Large intestine (tissue), 3 donors: ENCODE measurements at regions not wholly inside any gene's neighbourhood (a gene's known extent, or its start where the extent isn't known, plus 50 kb on each side); places are given as distances from the start of the nearest gene placed in this dataset.

Experiments used
- DNase-seq, 2 donors: peaks; one replicate each; pipeline versions ENCODE4 v3.0.0 to v3.0.0-alpha.2; 2013
- H3K27ac ChIP-seq: one replicate; pipeline ENCODE4 v1.5.1; 2013; ENCODE audit warnings: low read length
- H3K27me3 ChIP-seq: 2 replicates; pipeline ENCODE4 v1.6.1; 2013; ENCODE audit warnings: low read length; ENCODE audit not compliant: control insufficient read depth, insufficient read depth
- H3K36me3 ChIP-seq: 2 replicates; pipeline ENCODE4 v1.6.1; 2013; ENCODE audit warnings: low read length; ENCODE audit not compliant: control insufficient read depth, insufficient read depth
- H3K4me1 ChIP-seq: one replicate; pipeline ENCODE4 v1.6.1; 2013; ENCODE audit warnings: low read length; ENCODE audit not compliant: control insufficient read depth, insufficient read depth
- H3K4me3 ChIP-seq: one replicate; pipeline ENCODE4 v1.5.1; 2013; ENCODE audit warnings: low read length
- H3K9me3 ChIP-seq: one replicate; pipeline ENCODE4 v1.6.1; 2013; ENCODE audit warnings: mild to moderate bottlenecking, low read depth, low read length, moderate library complexity; ENCODE audit not compliant: control insufficient read depth
- WGBS: methylation state at CpG from one replicate; pipeline ENCODE4 v1.1.5; 2013; ENCODE audit warnings: low lambda C conversion rate; ENCODE audit not compliant: insufficient coverage; 5-methylcytosine and 5-hydroxymethylcytosine counted together

DNA sequence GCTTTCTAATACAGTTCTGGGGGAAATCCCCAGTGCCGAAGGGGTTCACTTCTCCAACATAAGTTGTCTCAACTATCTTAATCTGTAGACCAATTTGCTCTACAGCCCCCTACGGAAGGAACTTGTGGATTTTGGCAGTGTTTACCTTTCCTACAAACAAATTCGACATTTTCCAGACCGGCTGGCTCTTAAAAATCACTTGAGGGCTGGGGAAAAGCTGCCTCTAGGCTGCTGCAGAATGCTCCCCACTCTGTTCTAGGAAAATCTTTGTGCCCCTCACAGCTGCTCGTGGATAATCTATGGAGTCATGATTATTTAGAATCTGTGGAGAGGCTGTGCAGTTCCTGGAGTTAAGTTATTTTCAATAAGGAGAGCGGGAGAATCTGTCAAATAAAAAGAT is 474.6 kb upstream of the FZD8 start:
- no peak overlapping the region for H3K4me3 ChIP-seq
- no peaks in the 10 kb centered on the region for H3K4me1 ChIP-seq
- peak; percentile 11 to 13 for DNase-seq
- H3K27me3 ChIP-seq = no peaks in the 10 kb centered on the region
- H3K9me3 ChIP-seq = no peaks in the 10 kb centered on the region
- no CpG with 5 or more reads among the region's 6 CpGs for WGBS
- no peak overlapping the region for H3K27ac ChIP-seq
- no peaks in the 10 kb centered on the region for H3K36me3 ChIP-seq

DNA sequence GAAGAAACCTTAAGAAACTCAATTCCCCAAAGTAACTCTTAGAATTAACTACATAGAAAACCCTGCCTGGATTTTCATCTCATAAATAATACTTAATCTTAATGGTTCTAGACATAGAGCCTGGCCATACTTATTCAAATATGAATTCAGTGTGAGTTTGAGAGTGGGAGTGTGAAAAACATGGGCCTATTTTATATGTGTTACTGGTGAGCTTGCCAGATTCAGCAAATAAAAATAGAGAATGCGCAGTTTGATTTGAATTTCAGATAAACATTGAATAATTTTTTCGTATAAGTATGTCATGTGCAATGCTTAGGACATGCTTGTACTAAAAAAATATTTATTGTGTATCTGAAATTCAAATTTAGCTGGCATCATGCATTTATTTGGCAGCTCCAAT is 473.9 kb upstream of the FZD8 start:
- H3K27ac ChIP-seq = no peak overlapping the region
- DNase-seq = no peak
- H3K4me1 ChIP-seq = no peaks in the 10 kb centered on the region
- H3K36me3 ChIP-seq = no peaks in the 10 kb centered on the region
- no peaks in the 10 kb centered on the region for H3K27me3 ChIP-seq
- H3K9me3 ChIP-seq = no peaks in the 10 kb centered on the region
- no peak overlapping the region for H3K4me3 ChIP-seq
- 100% methylated on average over 1 of the region's 2 CpGs for WGBS

DNA sequence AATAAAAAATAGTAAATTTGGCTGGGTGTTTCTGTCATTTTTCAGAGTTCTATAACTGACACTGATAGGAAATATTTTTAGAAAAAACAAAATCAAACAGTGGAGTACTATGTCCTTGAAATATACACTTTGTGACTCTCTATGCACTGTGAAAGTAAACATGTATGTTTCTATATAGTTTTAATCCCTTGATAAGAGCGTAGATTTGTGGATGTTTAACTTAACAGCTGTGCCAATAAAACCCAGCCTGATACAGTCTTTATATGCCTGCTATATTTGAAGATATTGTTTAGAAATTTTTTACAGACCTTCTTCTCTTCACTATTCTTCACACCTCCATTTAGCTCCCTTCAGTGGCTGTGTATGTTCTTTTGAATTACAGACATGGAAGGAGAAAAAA is 473.3 kb upstream of the FZD8 start:
- no CpG with 5 or more reads among the region's 1 CpG for WGBS

DNA sequence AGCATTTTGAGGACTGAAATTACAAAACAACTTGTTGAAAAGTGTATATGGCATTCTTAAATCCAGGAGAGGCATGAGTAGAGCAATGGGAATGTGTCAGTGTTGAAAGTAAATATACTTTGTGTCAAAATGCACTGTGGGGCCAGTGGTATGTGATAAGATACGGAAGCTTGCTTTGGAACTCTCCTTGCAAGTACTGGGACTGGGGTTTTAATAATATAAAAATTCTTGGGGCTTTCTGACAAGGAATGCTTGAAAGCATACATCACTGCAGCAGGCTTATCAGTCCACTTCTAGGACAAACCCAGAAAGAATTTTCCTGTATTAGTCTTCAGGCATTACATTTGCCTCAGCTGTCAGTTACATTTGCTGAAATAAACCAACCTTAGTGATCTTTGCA is 472.8 kb upstream of the FZD8 start:
- H3K27ac ChIP-seq = no peak overlapping the region
- no peaks in the 10 kb centered on the region for H3K4me1 ChIP-seq
- DNase-seq = no peak
- no peaks in the 10 kb centered on the region for H3K9me3 ChIP-seq
- no peaks in the 10 kb centered on the region for H3K27me3 ChIP-seq
- no peak overlapping the region for H3K4me3 ChIP-seq
- WGBS = no CpG with 5 or more reads among the region's 1 CpG
- no peaks in the 10 kb centered on the region for H3K36me3 ChIP-seq

More for the DNA sequence above, 473.3 kb upstream of the FZD8 start:
- H3K4me1 ChIP-seq = no peaks in the 10 kb centered on the region
- no peak overlapping the region for H3K27ac ChIP-seq
- H3K9me3 ChIP-seq = no peaks in the 10 kb centered on the region
- H3K4me3 ChIP-seq = no peak overlapping the region
- H3K27me3 ChIP-seq = no peaks in the 10 kb centered on the region
- DNase-seq = no peak
- no peaks in the 10 kb centered on the region for H3K36me3 ChIP-seq

DNA sequence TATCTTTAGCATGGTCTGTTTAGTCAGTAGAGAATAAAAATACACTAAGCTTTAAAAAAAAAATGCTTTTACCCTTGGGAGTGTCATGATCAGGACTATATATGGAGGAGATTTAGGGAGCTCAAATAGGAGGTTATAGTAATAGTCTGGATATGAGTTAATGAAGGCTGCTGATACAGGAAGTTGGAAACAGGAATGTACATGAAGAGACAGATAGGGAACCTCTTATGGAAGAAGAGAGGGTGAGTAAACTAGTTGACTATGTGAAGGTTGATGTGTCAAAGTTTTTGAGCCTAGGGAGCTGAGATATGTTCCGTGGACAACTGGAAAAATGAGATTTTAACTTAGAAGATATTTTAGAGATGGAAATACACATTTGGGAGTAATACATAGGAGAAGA is 472.0 kb upstream of the FZD8 start:
- H3K27ac ChIP-seq = no peak overlapping the region
- 100% methylated on average over 1 of the region's 1 CpG for WGBS
- no peaks in the 10 kb centered on the region for H3K36me3 ChIP-seq
- no peak overlapping the region for H3K4me3 ChIP-seq
- H3K27me3 ChIP-seq = no peaks in the 10 kb centered on the region
- H3K4me1 ChIP-seq = no peaks in the 10 kb centered on the region
- DNase-seq = no peak
- no peaks in the 10 kb centered on the region for H3K9me3 ChIP-seq

DNA sequence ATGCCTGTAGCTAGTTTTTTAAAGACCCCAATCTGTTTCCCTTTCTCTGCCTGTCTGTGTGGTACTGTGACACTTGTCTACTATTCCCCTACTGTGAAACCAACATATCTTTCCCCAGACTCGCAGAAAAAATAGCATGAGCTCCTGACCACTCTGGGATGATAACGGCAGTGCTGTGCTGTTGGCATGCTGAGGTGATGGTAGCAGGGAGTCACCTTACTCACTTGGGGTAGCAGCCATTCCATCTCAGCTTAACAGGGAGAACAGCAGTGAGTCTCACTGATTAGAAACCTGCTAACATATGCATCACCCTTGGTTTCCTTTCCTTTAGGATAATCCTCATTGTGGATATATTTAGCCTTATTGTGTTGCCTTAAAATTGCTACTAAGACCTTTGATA is 469.6 kb upstream of the FZD8 start:
- Histone ChIP-seq H3K4me1 (no peaks in the 10 kb centered on the region), H3K27ac (no peak overlapping the region), H3K27me3 (no peaks in the 10 kb centered on the region), H3K4me3 (no peak overlapping the region), H3K36me3 (no peaks in the 10 kb centered on the region), H3K9me3 (no peaks in the 10 kb centered on the region)
- no CpG with 5 or more reads among the region's 2 CpGs for WGBS
- DNase-seq = no peak

DNA sequence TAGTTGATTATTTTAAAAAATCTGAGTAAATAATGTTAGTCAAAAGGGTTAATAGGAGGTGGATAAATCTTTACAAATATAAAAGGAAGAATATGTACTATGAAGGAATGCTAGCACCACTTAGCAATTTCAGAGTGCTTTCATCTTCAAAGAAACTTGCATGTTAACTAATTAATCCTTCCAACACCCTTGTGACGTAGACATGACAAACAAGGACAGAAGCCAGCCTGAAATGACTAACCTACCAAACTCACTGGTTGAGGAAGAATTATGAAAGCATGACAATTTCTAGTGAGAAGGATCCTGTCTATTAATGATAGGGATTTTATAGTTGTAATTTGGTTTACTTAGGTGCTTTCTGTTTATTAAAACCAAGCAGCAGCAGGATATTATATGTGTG is 468.0 kb upstream of the FZD8 start:
- Histone ChIP-seq H3K27ac (no peak overlapping the region), H3K4me1 (no peaks in the 10 kb centered on the region), H3K9me3 (no peaks in the 10 kb centered on the region), H3K36me3 (no peaks in the 10 kb centered on the region), H3K27me3 (no peaks in the 10 kb centered on the region), H3K4me3 (no peak overlapping the region)
- WGBS = no CpG with 5 or more reads among the region's 1 CpG
- peak in 1 of 2 donors; percentile 29 for DNase-seq

DNA sequence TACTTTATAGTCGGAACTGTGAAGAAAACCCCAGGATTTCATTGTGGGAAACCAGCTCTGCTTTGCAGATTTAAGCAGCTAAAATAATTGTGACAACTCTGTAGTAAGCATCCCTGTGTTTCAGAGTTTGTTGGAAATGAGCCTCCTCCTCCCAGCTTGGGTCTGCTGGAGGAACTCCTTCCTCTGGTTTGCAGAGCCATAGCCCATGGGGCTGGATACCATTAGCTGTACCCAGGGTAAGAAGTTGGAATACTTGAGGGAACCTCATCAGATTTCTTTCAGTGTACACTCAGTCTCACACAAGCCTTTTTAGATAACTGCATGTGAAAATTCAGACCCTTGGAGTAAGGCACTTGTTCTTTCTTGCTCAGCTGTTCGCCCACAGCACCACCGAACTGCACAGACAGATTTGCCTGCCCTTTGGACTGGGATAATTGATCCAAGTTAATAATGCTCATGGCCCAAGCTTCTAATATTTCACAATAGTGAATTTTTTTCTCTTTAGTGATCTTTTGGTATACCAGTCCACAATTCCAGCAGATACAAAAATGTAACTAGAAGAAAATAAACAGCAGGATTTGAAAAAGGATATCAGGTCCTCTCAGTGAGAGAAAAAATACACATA is 467.4 kb upstream of the FZD8 start:
- Histone ChIP-seq H3K36me3 (no peaks in the 10 kb centered on the region), H3K4me3 (no peak overlapping the region), H3K27me3 (no peaks in the 10 kb centered on the region), H3K9me3 (no peaks in the 10 kb centered on the region), H3K4me1 (no peaks in the 10 kb centered on the region), H3K27ac (no peak overlapping the region)
- 100% methylated on average over 1 of the region's 3 CpGs for WGBS
- DNase-seq = peak; percentile 26 to 57

DNA sequence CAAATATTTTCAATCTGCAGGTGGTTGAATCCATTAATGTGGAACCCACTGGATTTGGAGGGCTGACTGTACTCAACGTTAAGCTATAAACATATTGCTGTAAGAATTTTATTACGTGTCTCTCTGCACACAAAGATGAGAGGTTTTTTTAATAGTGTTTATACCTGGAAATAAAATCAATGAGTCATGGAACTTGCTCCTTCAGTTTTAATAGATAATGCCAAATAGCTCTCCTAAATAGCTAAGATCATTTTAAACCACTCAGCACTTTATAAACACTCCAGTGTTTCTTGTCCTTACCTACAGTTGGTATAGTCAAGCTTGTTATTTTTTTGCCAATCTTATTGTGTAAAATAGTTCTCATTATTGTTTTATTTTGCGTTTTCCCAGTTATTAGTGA is 455.6 kb upstream of the FZD8 start:
- Histone ChIP-seq H3K27me3 (no peaks in the 10 kb centered on the region), H3K4me3 (no peak overlapping the region), H3K27ac (no peak overlapping the region), H3K4me1 (no peaks in the 10 kb centered on the region), H3K9me3 (no peaks in the 10 kb centered on the region), H3K36me3 (no peaks in the 10 kb centered on the region)
- WGBS = 88% methylated on average over 3 of the region's 3 CpGs
- no peak for DNase-seq

DNA sequence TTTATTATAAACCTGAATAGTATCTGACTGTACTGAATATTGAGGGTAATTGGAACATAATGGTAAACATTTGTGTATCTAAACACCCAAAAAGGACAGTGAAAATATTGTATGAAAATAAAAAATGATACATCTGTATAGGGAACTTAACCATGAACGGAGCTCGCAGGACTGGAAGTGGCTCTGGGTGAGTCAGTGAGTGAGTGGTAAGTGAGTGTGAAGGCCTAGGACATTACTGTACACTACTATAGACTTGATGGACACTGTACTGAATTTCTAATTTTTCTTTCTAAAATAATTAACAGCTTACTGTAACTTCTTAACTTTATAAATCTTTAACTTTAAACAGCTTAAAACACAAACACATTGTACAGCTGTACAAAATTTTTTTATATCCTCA is 454.5 kb upstream of the FZD8 start:
- no peaks in the 10 kb centered on the region for H3K27me3 ChIP-seq
- no peak for DNase-seq
- 80% methylated on average over 2 of the region's 2 CpGs for WGBS

DNA sequence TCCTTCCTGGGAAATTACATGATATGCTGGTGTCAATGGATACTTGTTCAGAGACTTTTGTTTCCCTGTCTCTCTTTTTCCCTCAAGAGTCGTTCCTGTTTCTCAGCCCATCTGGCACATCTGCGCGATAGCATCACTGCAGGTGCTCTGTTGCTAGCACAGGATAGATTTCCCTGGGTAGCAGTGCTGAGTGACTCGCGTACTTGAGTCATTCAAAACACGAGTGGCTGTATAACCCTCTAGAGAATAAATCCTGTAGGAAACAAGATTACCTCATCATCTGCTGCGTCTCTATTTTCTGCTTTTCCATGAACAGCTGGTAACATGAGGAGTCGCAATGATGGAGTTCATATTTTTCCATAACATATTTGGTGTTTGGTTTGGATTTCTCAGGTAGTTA is 452.0 kb upstream of the FZD8 start:
- H3K9me3 ChIP-seq = no peaks in the 10 kb centered on the region
- no peak overlapping the region for H3K27ac ChIP-seq
- 40% methylated on average over 2 of the region's 8 CpGs for WGBS
- no peaks in the 10 kb centered on the region for H3K4me1 ChIP-seq
- H3K27me3 ChIP-seq = no peaks in the 10 kb centered on the region
- no peaks in the 10 kb centered on the region for H3K36me3 ChIP-seq
- no peak for DNase-seq
- no peak overlapping the region for H3K4me3 ChIP-seq

More for the DNA sequence above, 454.5 kb upstream of the FZD8 start:
- no peak overlapping the region for H3K4me3 ChIP-seq
- no peaks in the 10 kb centered on the region for H3K9me3 ChIP-seq
- H3K4me1 ChIP-seq = no peaks in the 10 kb centered on the region
- no peaks in the 10 kb centered on the region for H3K36me3 ChIP-seq
- H3K27ac ChIP-seq = no peak overlapping the region
